ENCODE measurements at regions not wholly inside any gene's neighbourhood (a gene's known extent, or its start where the extent isn't known, plus 50 kb on each side); places are given as distances from the start of the nearest gene placed in this dataset.

- no peak for TF ChIP-seq ARNT (IDR thresholded peaks at IDR 0.05)
- no peak for TF ChIP-seq FOXA1 (IDR thresholded peaks at IDR 0.05)
Measured at GRCh38 chr10:130858626-130859025, 452.9 kb downstream of the TCERG1L start.

Measured in HEK293T (cell line).